ENCODE measurements at regions not wholly inside any gene's neighbourhood (a gene's known extent, or its start where the extent isn't known, plus 50 kb on each side); places are given as distances from the start of the nearest gene placed in this dataset.
"Not testable (repeated sequence)": the region's sequence is repeated elsewhere in the genome, so short reads cannot be mapped to it uniquely, and the experiment has no call there.

GRCh38 chr17:20387549-20387948, 79.8 kb downstream of the LGALS9B start:
- not testable (repeated sequence) for DNase-seq

- peak; percentile 45 for DNase-seq
These were observed 85.7 kb downstream of the LGALS9B start for GRCh38 chr17:20381358-20382300.

GRCh38 chr17:20380625-20381024, 86.7 kb downstream of the LGALS9B start:
- DNase-seq: not testable (repeated sequence)

DNA sequence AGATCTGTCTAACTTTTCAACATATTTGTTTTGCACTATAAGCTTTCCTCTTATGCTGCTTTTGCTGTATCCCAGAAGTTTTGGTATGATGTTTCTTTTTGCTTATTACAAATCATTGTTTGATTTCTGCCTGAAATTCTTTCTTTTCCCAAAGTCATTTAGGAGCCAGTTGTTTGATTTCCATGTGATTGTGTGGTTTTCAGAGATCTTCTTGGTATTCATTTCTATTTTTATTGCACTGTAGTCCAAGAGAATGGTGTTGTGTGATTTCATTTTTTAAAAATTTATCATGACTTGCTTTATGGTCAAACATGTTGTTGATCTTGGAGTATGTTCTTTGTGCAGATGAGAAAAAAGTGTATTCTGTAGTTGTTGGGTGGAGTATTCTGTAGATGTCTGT, 88.1 kb downstream of the LGALS9B start:
- not testable (repeated sequence) for DNase-seq

- DNase-seq: peak; percentile 48
These were observed 90.7 kb downstream of the LGALS9B start for GRCh38 chr17:20376642-20377041.

- not testable (repeated sequence) for DNase-seq
These were observed 91.6 kb downstream of the LGALS9B start for GRCh38 chr17:20375745-20376144.
